ENCODE measurements at regions not wholly inside any gene's neighbourhood (a gene's known extent, or its start where the extent isn't known, plus 50 kb on each side); places are given as distances from the start of the nearest gene placed in this dataset.

GRCh38 chr11:134510233-134511040 lies 98.4 kb upstream of the B3GAT1 start:
- FAIRE-seq = no peak
- H3K4me3 Mint-ChIP-seq (ENCODE audit: unreplicated experiment) = no peak overlapping the region
- no peaks in the 10 kb centered on the region for H3K36me3 Mint-ChIP-seq (ENCODE audit: low read depth, unreplicated experiment)

GRCh38 chr11:134509381-134510232 lies 97.6 kb upstream of the B3GAT1 start:
- TF ChIP-seq EZH2 (IDR thresholded peaks at IDR 0.05; ENCODE audit: insufficient read depth, low read length) = no peak
- no peak for TF ChIP-seq CTCF (IDR thresholded peaks at IDR 0.05; ENCODE audit: insufficient read depth, low read depth, low read length)
- Histone ChIP-seq H3K4me1 (ENCODE audit: insufficient read depth, low read length) (no peaks in the 10 kb centered on the region), H3K9ac (ENCODE audit: low read length) (no peak overlapping the region), H3K79me2 (ENCODE audit: insufficient read depth, low read length) (no peaks in the 10 kb centered on the region), H3K36me3 (ENCODE audit: insufficient read depth, low read length) (no peaks in the 10 kb centered on the region), H3K27me3 (ENCODE audit: insufficient read depth, low read length) (no peaks in the 10 kb centered on the region), H3K4me3 (ENCODE audit: insufficient read depth, low read depth, low read length) (no peak overlapping the region), H3K9me3 (ENCODE audit: insufficient read depth, low read depth, low read length) (no peaks in the 10 kb centered on the region), H3K4me2 (ENCODE audit: low read length) (no peak overlapping the region), H2AFZ (ENCODE audit: low read depth, low read length) (no peak overlapping the region), H4K20me1 (ENCODE audit: insufficient read depth, low read length) (no peaks in the 10 kb centered on the region), H3K27ac (ENCODE audit: low read depth, low read length) (no peak overlapping the region)
- no peak for FAIRE-seq
- no peaks in the 10 kb centered on the region for H3K36me3 Mint-ChIP-seq (ENCODE audit: low read depth, unreplicated experiment)
- peaks cover 2% of the 10 kb centered on the region for H3K9me3 Mint-ChIP-seq (ENCODE audit: unreplicated experiment)
- peaks cover 64% of the 10 kb centered on the region for H3K27me3 Mint-ChIP-seq (ENCODE audit: low read depth, unreplicated experiment)
- H3K4me1 Mint-ChIP-seq (ENCODE audit: low read depth, unreplicated experiment) = no peaks in the 10 kb centered on the region
- no peak overlapping the region for H3K4me3 Mint-ChIP-seq (ENCODE audit: unreplicated experiment)
- H3K27ac Mint-ChIP-seq (ENCODE audit: unreplicated experiment) = no peak overlapping the region
- DNase-seq (ENCODE audit: low read depth) = no peak

More at GRCh38 chr11:134510233-134511040, 98.4 kb upstream of the B3GAT1 start:
- DNase-seq (ENCODE audit: low read depth) = no peak
- H3K27ac ChIP-seq (ENCODE audit: low read depth, low read length) = no peak overlapping the region
- no peaks in the 10 kb centered on the region for H3K9me3 ChIP-seq (ENCODE audit: insufficient read depth, low read depth, low read length)
- H3K79me2 ChIP-seq (ENCODE audit: insufficient read depth, low read length) = no peaks in the 10 kb centered on the region
- no peak overlapping the region for H3K9ac ChIP-seq (ENCODE audit: low read length)
- H3K27ac Mint-ChIP-seq (ENCODE audit: unreplicated experiment) = no peak overlapping the region
- no peaks in the 10 kb centered on the region for H3K4me1 ChIP-seq (ENCODE audit: insufficient read depth, low read length)
- no peak overlapping the region for H3K4me3 ChIP-seq (ENCODE audit: insufficient read depth, low read depth, low read length)
- TF ChIP-seq CTCF (IDR thresholded peaks at IDR 0.05; ENCODE audit: insufficient read depth, low read depth, low read length) (no peak), EZH2 (IDR thresholded peaks at IDR 0.05; ENCODE audit: insufficient read depth, low read length) (no peak)
- no peaks in the 10 kb centered on the region for H3K4me1 Mint-ChIP-seq (ENCODE audit: low read depth, unreplicated experiment)
- no peak overlapping the region for H2AFZ ChIP-seq (ENCODE audit: low read depth, low read length)
- H3K36me3 ChIP-seq (ENCODE audit: insufficient read depth, low read length) = no peaks in the 10 kb centered on the region
- H3K27me3 Mint-ChIP-seq (ENCODE audit: low read depth, unreplicated experiment) = peaks cover 61% of the 10 kb centered on the region
- no peaks in the 10 kb centered on the region for H3K27me3 ChIP-seq (ENCODE audit: insufficient read depth, low read length)
- no peaks in the 10 kb centered on the region for H4K20me1 ChIP-seq (ENCODE audit: insufficient read depth, low read length)
- no peak overlapping the region for H3K4me2 ChIP-seq (ENCODE audit: low read length)
- peaks cover 2% of the 10 kb centered on the region for H3K9me3 Mint-ChIP-seq (ENCODE audit: unreplicated experiment)

All from astrocyte (in vitro differentiated cells and primary cell).